Endodermal cell (in vitro differentiated cells): ENCODE measurements at regions not wholly inside any gene's neighbourhood (a gene's known extent, or its start where the extent isn't known, plus 50 kb on each side); places are given as distances from the start of the nearest gene placed in this dataset.

ENCODE experiments used
- DNase-seq: peaks from one replicate; pipeline ENCODE4 v3.0.0-alpha.2; 2017
- H3K27ac ChIP-seq: 2 replicates; pipeline ENCODE4 v1.5.1; 2013; ENCODE audit warnings: mild to moderate bottlenecking, low read depth, low read length, moderate library complexity
- H3K27me3 ChIP-seq: 2 replicates; pipeline ENCODE4 v1.6.1; 2013; ENCODE audit warnings: mild to moderate bottlenecking, low read length, moderate library complexity; ENCODE audit not compliant: insufficient read depth, control insufficient read depth, poor library complexity, severe bottlenecking
- H3K36me3 ChIP-seq: 2 replicates; pipeline ENCODE4 v1.7.0; 2013; ENCODE audit warnings: mild to moderate bottlenecking, low read length, moderate library complexity; ENCODE audit not compliant: control insufficient read depth, insufficient read depth
- H3K4me1 ChIP-seq: one replicate; pipeline ENCODE4 v1.7.0; 2013; ENCODE audit warnings: low read length; ENCODE audit not compliant: control insufficient read depth, insufficient read depth
- H3K4me3 ChIP-seq: 2 replicates; pipeline ENCODE4 v1.5.1; 2013; ENCODE audit warnings: mild to moderate bottlenecking, low read length, moderate library complexity
- H3K9ac ChIP-seq: 2 replicates; pipeline ENCODE4 v1.6.1; 2013; ENCODE audit warnings: mild to moderate bottlenecking, low read length, moderate library complexity; ENCODE audit not compliant: poor library complexity, severe bottlenecking; ENCODE audit errors: extremely low read depth
- H3K9me3 ChIP-seq: 2 replicates; pipeline ENCODE4 v1.6.1; 2013; ENCODE audit warnings: mild to moderate bottlenecking, low read length, moderate library complexity; ENCODE audit not compliant: control insufficient read depth
- H3K27ac Mint-ChIP-seq: 2 replicates; pipeline ENCODE4 v1.8.0; 2020; ENCODE audit warnings: mixed read lengths
- H3K27me3 Mint-ChIP-seq: 2 replicates; pipeline ENCODE4 v1.8.0; 2021; ENCODE audit warnings: mild to moderate bottlenecking, mixed read lengths; ENCODE audit not compliant: insufficient read depth
- H3K36me3 Mint-ChIP-seq: 2 replicates; pipeline ENCODE4 v1.8.0; 2020; ENCODE audit warnings: low read depth, mixed read lengths
- H3K4me1 Mint-ChIP-seq: 2 replicates; pipeline ENCODE4 v1.8.0; 2020; ENCODE audit warnings: mixed read lengths
- H3K4me3 Mint-ChIP-seq: 2 replicates; pipeline ENCODE4 v1.8.0; 2020; ENCODE audit warnings: mild to moderate bottlenecking, moderate library complexity, mixed read lengths
- H3K9me3 Mint-ChIP-seq: 2 replicates; pipeline ENCODE4 v1.8.0; 2020; ENCODE audit warnings: mild to moderate bottlenecking, mixed read lengths
- WGBS, 2 experiments: methylation state at CpG; one replicate each; pipeline versions ENCODE4 v1.1.5 to v1.1.7; 2013; ENCODE audit warnings: missing lambda C conversion rate in 2 of 2, mixed read lengths in 1 of 2; ENCODE audit not compliant: insufficient coverage in 1 of 2, insufficient read length in 1 of 2; 5-methylcytosine and 5-hydroxymethylcytosine counted together
- TF ChIP-seq, protein P1 (sequence below): fragments of 200-600 bp; sonication (generic); conservative IDR thresholded peaks from 2 replicates; pipeline ENCODE4 v1.5.0; 2021; ENCODE audit warnings: antibody characterized with exemption, mild to moderate bottlenecking

DNA sequence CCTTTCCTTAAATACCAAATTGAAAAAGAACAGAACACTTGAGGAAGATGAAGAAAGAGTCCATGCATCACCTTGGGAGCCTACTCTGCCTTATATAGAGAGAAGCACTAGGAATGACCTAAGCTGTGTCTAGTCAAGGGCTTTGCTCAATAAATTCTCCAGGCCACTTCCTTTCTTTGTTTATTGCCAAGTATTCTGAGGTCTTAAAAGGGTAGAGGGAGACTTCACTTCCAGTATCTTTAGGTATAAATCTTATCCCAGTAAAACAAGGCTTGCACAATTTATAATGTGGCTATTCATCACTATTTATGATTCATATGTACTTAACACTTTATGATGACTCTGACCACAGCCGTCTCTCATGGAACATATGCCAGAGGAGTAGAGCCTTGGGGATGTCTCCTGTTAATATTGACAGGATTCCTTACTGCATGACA is 85.1 kb upstream of the ARHGAP5 start:
- Histone ChIP-seq H3K9me3 (no peaks in the 10 kb centered on the region), H3K27me3 (peaks cover 75% of the 10 kb centered on the region), H3K27ac (no peak overlapping the region), H3K4me1 (peaks cover 3% of the 10 kb centered on the region), H3K36me3 (no peaks in the 10 kb centered on the region), H3K9ac (no peak overlapping the region), H3K4me3 (no peak overlapping the region)
- TF ChIP-seq, protein P1, sequence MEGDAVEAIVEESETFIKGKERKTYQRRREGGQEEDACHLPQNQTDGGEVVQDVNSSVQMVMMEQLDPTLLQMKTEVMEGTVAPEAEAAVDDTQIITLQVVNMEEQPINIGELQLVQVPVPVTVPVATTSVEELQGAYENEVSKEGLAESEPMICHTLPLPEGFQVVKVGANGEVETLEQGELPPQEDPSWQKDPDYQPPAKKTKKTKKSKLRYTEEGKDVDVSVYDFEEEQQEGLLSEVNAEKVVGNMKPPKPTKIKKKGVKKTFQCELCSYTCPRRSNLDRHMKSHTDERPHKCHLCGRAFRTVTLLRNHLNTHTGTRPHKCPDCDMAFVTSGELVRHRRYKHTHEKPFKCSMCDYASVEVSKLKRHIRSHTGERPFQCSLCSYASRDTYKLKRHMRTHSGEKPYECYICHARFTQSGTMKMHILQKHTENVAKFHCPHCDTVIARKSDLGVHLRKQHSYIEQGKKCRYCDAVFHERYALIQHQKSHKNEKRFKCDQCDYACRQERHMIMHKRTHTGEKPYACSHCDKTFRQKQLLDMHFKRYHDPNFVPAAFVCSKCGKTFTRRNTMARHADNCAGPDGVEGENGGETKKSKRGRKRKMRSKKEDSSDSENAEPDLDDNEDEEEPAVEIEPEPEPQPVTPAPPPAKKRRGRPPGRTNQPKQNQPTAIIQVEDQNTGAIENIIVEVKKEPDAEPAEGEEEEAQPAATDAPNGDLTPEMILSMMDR = no peak
- H3K9me3 Mint-ChIP-seq = no peaks in the 10 kb centered on the region
- H3K27ac Mint-ChIP-seq = no peak overlapping the region
- whole genome bisulfite sequencing, 2 experiments = 88 to 100% methylated on average over 1 of the region's 1 CpG
- H3K4me3 Mint-ChIP-seq = no peak overlapping the region
- H3K36me3 Mint-ChIP-seq = no peaks in the 10 kb centered on the region
- peaks cover 8% of the 10 kb centered on the region for H3K4me1 Mint-ChIP-seq
- peaks cover 87% of the 10 kb centered on the region for H3K27me3 Mint-ChIP-seq
- no peak for DNase-seq

DNA sequence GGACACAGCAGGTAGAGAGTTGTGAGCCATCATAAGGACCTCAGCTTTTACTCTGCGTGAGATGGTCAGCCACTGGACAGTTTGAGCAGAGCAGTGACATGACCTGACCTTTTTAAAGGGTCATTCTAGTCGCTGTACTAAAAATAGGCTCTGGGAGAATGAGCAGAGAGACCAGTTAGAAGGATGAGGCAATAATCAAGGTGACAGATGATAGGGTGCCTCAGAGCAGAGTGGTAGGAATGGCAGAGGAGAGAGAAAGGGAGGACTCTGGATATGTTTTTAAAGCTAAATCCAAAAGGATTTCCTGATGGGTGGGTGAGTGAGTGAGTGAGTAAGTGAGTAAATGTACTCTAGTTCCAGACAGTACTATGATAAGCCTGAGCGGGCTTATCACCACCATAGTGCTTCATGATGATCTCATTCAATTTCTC is 83.6 kb upstream of the ARHGAP5 start:
- no peak for DNase-seq
- Mint-ChIP-seq H3K27ac (no peak overlapping the region), H3K27me3 (peaks cover 90% of the 10 kb centered on the region)

DNA sequence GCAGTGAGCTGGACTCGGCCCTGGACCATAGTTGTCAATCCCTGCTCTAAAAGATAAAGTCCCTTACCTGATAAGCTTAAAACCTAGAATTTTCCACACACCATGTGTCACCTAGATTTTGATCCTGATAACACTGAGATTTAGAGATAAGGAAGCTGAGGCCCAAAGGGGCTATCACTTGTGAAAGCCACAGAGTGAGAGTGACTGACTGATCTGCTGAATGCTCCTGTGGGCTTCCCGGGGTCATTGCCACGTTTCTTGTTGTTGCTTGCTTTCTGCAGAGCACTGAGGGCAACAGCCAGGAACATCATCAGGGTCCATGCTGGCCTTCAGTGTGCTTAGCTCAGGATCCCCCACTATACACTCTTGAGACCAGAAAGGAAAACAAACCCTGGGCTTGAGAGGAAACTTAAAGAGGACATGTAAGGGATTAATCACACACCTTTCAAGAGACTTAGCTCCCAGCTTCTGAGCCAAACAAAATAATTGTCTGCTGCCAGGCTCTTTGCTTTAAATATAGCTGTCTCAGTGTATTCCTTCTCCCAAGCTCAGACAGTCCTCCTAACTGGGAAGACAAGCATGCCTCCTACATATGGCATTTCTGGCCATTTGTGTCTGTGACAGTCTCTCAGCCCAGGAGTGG is 82.6 kb upstream of the ARHGAP5 start:
- Histone ChIP-seq H3K4me3 (no peak overlapping the region), H3K27ac (no peak overlapping the region), H3K4me1 (peaks cover 3% of the 10 kb centered on the region), H3K36me3 (no peaks in the 10 kb centered on the region), H3K27me3 (peaks cover 90% of the 10 kb centered on the region), H3K9ac (no peak overlapping the region), H3K9me3 (no peaks in the 10 kb centered on the region)
- peak; percentile 61 for DNase-seq
- peaks cover 91% of the 10 kb centered on the region for H3K27me3 Mint-ChIP-seq
- H3K27ac Mint-ChIP-seq = no peak overlapping the region
- H3K4me3 Mint-ChIP-seq = no peak overlapping the region
- H3K36me3 Mint-ChIP-seq = no peaks in the 10 kb centered on the region
- H3K4me1 Mint-ChIP-seq = peaks cover 8% of the 10 kb centered on the region
- H3K9me3 Mint-ChIP-seq = no peaks in the 10 kb centered on the region
- TF ChIP-seq, protein P1 = no peak
- 55 to 90% methylated on average over 2 to 3 of the region's 3 CpGs for WGBS, 2 experiments

More for the DNA sequence above, 83.6 kb upstream of the ARHGAP5 start:
- Mint-ChIP-seq H3K4me3 (no peak overlapping the region), H3K36me3 (no peaks in the 10 kb centered on the region), H3K4me1 (peaks cover 8% of the 10 kb centered on the region), H3K9me3 (no peaks in the 10 kb centered on the region)
- Histone ChIP-seq H3K27me3 (peaks cover 88% of the 10 kb centered on the region), H3K36me3 (no peaks in the 10 kb centered on the region), H3K9me3 (no peaks in the 10 kb centered on the region), H3K4me3 (no peak overlapping the region), H3K4me1 (peaks cover 3% of the 10 kb centered on the region), H3K27ac (no peak overlapping the region), H3K9ac (no peak overlapping the region)
- TF ChIP-seq, protein P1 = no peak
- WGBS, 2 experiments = 93 to 100% methylated on average over 2 to 3 of the region's 3 CpGs
